HEK293 (cell line): ENCODE measurements at regions not wholly inside any gene's neighbourhood (a gene's known extent, or its start where the extent isn't known, plus 50 kb on each side); places are given as distances from the start of the nearest gene placed in this dataset.

Experiments
- ZNF292 ChIP-seq: fragments of 450-650 bp; formaldehyde crosslinking; IDR thresholded peaks from 2 replicates; pipeline ENCODE4 v1.5.1; 2016; ENCODE audit warnings: low read depth, missing biosample characterization, missing genetic modification characterization, borderline replicate concordance
- TF ChIP-seq, protein P1 (sequence below): fragments of 450-650 bp; formaldehyde crosslinking; IDR thresholded peaks from 2 replicates; pipeline ENCODE4 v1.5.1; 2016; ENCODE audit warnings: missing biosample characterization, missing genetic modification characterization
- TF ChIP-seq, protein P2 (sequence below): fragments of 450-650 bp; formaldehyde crosslinking; IDR thresholded peaks from 2 replicates; pipeline ENCODE4 v1.5.1; 2016; ENCODE audit warnings: missing biosample characterization, missing genetic modification characterization

DNA sequence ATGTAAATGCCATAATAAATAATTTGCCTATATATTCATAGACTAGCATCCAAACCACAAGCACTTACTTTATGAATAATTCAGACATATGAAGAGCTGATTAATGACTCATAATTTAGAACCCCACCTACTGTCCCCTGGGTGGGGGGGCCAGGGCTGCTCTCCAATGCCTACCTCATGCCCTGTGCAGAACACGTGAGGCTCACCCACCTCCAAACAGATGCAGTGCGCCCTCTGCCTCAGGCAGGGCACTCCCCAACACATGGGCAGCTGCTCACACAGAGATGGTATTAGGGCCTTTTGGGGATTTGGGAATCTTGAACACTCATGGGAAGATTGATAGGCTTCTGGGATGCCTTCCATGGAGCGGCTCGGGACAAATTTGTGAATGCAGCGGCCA, 75.1 kb upstream of the INSIG1 start:
- TF ChIP-seq, protein P1, sequence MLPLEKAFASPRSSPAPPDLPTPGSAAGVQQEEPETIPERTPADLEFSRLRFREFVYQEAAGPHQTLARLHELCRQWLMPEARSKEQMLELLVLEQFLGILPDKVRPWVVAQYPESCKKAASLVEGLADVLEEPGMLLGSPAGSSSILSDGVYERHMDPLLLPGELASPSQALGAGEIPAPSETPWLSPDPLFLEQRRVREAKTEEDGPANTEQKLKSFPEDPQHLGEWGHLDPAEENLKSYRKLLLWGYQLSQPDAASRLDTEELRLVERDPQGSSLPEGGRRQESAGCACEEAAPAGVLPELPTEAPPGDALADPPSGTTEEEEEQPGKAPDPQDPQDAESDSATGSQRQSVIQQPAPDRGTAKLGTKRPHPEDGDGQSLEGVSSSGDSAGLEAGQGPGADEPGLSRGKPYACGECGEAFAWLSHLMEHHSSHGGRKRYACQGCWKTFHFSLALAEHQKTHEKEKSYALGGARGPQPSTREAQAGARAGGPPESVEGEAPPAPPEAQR (tag by site-specific recombination) = no peak
- TF ChIP-seq, protein P2, sequence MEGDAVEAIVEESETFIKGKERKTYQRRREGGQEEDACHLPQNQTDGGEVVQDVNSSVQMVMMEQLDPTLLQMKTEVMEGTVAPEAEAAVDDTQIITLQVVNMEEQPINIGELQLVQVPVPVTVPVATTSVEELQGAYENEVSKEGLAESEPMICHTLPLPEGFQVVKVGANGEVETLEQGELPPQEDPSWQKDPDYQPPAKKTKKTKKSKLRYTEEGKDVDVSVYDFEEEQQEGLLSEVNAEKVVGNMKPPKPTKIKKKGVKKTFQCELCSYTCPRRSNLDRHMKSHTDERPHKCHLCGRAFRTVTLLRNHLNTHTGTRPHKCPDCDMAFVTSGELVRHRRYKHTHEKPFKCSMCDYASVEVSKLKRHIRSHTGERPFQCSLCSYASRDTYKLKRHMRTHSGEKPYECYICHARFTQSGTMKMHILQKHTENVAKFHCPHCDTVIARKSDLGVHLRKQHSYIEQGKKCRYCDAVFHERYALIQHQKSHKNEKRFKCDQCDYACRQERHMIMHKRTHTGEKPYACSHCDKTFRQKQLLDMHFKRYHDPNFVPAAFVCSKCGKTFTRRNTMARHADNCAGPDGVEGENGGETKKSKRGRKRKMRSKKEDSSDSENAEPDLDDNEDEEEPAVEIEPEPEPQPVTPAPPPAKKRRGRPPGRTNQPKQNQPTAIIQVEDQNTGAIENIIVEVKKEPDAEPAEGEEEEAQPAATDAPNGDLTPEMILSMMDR (tag by site-specific recombination) = no peak
- no peak for TF ChIP-seq ZNF292
